ENCODE measurements at regions not wholly inside any gene's neighbourhood (a gene's known extent, or its start where the extent isn't known, plus 50 kb on each side); places are given as distances from the start of the nearest gene placed in this dataset.

- Histone ChIP-seq H4K20me1 (ENCODE audit: insufficient read depth) (no peaks in the 10 kb centered on the region), H3K9ac (no peak overlapping the region), H3K4me1 (ENCODE audit: low read depth, poor library complexity, severe bottlenecking) (no peaks in the 10 kb centered on the region), H2AFZ (ENCODE audit: low read depth) (no peak overlapping the region), H3K36me3 (ENCODE audit: insufficient read depth) (no peaks in the 10 kb centered on the region), H3K4me3 (IDR thresholded peaks at IDR 0.05; ENCODE audit: insufficient read depth, low read depth, low read length) (no peak overlapping the region), H3K4me2 (no peak overlapping the region), H3K27me3 (ENCODE audit: insufficient read depth, low read depth) (no peaks in the 10 kb centered on the region), H3K27ac (no peak overlapping the region), H3K79me2 (ENCODE audit: insufficient read depth, low read depth) (no peaks in the 10 kb centered on the region)
- TF ChIP-seq CTCF (conservative IDR thresholded peaks at IDR 0.05; ENCODE audit: low read depth, low read length): no peak
Measured at GRCh38 chr4:30354605-30355004, 365.6 kb upstream of the PCDH7 start.

GRCh38 chr4:30362436-30362835 is 357.7 kb upstream of the PCDH7 start:
- no peak overlapping the region for H3K27ac ChIP-seq
- no peak overlapping the region for H3K4me3 ChIP-seq (IDR thresholded peaks at IDR 0.05; ENCODE audit: insufficient read depth, low read depth, low read length)
- H2AFZ ChIP-seq (ENCODE audit: low read depth): no peak overlapping the region
- H3K36me3 ChIP-seq (ENCODE audit: insufficient read depth): no peaks in the 10 kb centered on the region
- no peaks in the 10 kb centered on the region for H3K27me3 ChIP-seq (ENCODE audit: insufficient read depth, low read depth)
- H4K20me1 ChIP-seq (ENCODE audit: insufficient read depth): no peaks in the 10 kb centered on the region
- H3K4me1 ChIP-seq (ENCODE audit: low read depth, poor library complexity, severe bottlenecking): no peaks in the 10 kb centered on the region
- no peak overlapping the region for H3K4me2 ChIP-seq
- TF ChIP-seq CTCF (conservative IDR thresholded peaks at IDR 0.05; ENCODE audit: low read depth, low read length): no peak
- H3K79me2 ChIP-seq (ENCODE audit: insufficient read depth, low read depth): no peaks in the 10 kb centered on the region
- H3K9ac ChIP-seq: no peak overlapping the region

- Histone ChIP-seq H3K4me1 (ENCODE audit: low read depth, poor library complexity, severe bottlenecking) (no peaks in the 10 kb centered on the region), H3K27ac (no peak overlapping the region), H3K79me2 (ENCODE audit: insufficient read depth, low read depth) (no peaks in the 10 kb centered on the region), H3K27me3 (ENCODE audit: insufficient read depth, low read depth) (no peaks in the 10 kb centered on the region), H3K4me2 (no peak overlapping the region), H3K4me3 (IDR thresholded peaks at IDR 0.05; ENCODE audit: insufficient read depth, low read depth, low read length) (no peak overlapping the region), H2AFZ (ENCODE audit: low read depth) (no peak overlapping the region), H4K20me1 (ENCODE audit: insufficient read depth) (no peaks in the 10 kb centered on the region), H3K9ac (no peak overlapping the region), H3K36me3 (ENCODE audit: insufficient read depth) (no peaks in the 10 kb centered on the region)
- no peak for TF ChIP-seq CTCF (conservative IDR thresholded peaks at IDR 0.05; ENCODE audit: low read depth, low read length)
Measured at GRCh38 chr4:30370105-30370504, 350.1 kb upstream of the PCDH7 start.

- Histone ChIP-seq H3K4me2 (no peak overlapping the region), H3K79me2 (ENCODE audit: insufficient read depth, low read depth) (no peaks in the 10 kb centered on the region), H3K9ac (no peak overlapping the region), H2AFZ (ENCODE audit: low read depth) (peak overlapping the region; percentile 18; the same call in 1 of the 2 replicates), H3K27ac (no peak overlapping the region), H3K27me3 (ENCODE audit: insufficient read depth, low read depth) (no peaks in the 10 kb centered on the region), H3K4me1 (ENCODE audit: low read depth, poor library complexity, severe bottlenecking) (no peaks in the 10 kb centered on the region), H4K20me1 (ENCODE audit: insufficient read depth) (no peaks in the 10 kb centered on the region), H3K4me3 (IDR thresholded peaks at IDR 0.05; ENCODE audit: insufficient read depth, low read depth, low read length) (no peak overlapping the region), H3K36me3 (ENCODE audit: insufficient read depth) (no peaks in the 10 kb centered on the region)
- peak; percentile 71; the same call in 1 of the 2 replicates for TF ChIP-seq CTCF (conservative IDR thresholded peaks at IDR 0.05; ENCODE audit: low read depth, low read length)
Measured at GRCh38 chr4:30380404-30380998, 339.7 kb upstream of the PCDH7 start.

Data from KMS-11 (cell line).